ENCODE measurements at regions not wholly inside any gene's neighbourhood (a gene's known extent, or its start where the extent isn't known, plus 50 kb on each side); places are given as distances from the start of the nearest gene placed in this dataset.

DNA sequence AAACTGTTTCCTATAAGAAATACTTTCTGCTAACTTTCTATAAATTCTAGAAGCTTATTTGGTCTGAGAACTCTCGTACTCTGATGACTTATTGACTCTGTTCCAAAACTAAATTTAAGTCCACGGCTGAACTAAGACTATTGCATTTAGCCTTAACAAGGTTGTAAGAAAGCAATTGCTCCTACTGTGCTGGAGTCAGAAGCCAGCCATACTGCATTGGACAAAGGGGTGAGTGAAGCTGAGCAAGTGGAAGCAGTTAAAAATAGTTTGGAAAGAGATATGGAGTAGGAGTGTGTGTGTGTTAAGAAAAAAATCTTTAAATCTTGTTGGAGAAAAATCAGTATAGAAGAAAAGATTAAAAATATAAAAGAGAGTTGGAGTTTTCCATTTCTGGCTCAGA, 1360.1 kb upstream of the CELF2 start:
- TF ChIP-seq, protein P1, sequence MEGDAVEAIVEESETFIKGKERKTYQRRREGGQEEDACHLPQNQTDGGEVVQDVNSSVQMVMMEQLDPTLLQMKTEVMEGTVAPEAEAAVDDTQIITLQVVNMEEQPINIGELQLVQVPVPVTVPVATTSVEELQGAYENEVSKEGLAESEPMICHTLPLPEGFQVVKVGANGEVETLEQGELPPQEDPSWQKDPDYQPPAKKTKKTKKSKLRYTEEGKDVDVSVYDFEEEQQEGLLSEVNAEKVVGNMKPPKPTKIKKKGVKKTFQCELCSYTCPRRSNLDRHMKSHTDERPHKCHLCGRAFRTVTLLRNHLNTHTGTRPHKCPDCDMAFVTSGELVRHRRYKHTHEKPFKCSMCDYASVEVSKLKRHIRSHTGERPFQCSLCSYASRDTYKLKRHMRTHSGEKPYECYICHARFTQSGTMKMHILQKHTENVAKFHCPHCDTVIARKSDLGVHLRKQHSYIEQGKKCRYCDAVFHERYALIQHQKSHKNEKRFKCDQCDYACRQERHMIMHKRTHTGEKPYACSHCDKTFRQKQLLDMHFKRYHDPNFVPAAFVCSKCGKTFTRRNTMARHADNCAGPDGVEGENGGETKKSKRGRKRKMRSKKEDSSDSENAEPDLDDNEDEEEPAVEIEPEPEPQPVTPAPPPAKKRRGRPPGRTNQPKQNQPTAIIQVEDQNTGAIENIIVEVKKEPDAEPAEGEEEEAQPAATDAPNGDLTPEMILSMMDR (IDR thresholded peaks at IDR 0.05) = no peak
- no peak for TF ChIP-seq EP300 (IDR thresholded peaks at IDR 0.05)
- no peak for TF ChIP-seq POLR2A (IDR thresholded peaks at IDR 0.05)
- TF ChIP-seq POLR2AphosphoS5 (IDR thresholded peaks at IDR 0.05) = no peak
